ENCODE measurements at regions not wholly inside any gene's neighbourhood (a gene's known extent, or its start where the extent isn't known, plus 50 kb on each side); places are given as distances from the start of the nearest gene placed in this dataset.

DNA sequence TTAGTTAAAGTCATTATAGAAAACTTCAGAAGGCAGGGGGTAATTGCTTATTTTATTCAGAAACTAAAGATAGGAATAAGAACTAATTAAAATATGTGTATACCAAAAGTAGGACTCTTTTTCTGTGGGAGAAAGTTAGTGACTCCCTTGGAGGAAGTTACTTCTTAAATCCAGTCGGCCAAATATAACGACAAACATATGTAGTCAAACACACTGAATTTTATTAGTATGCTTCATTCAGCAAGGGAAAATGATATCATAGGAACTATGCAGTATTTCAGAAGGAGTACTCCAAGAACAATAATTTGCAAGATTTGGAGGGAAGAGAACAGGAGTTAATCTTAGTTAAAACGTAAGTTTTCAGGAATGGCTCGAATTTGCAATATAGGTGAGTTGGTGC, 432.6 kb downstream of the CYLC2 start:
- Mint-ChIP-seq H3K27ac (no peak overlapping the region), H3K4me3 (no peak overlapping the region), H3K36me3 (no peaks in the 10 kb centered on the region), H3K4me1 (no peaks in the 10 kb centered on the region), H3K9me3 (no peaks in the 10 kb centered on the region), H3K27me3 (no peaks in the 10 kb centered on the region)

GRCh38 chr9:103430469-103430868, 435.3 kb downstream of the CYLC2 start:
- H3K9me3 Mint-ChIP-seq, result no peaks in the 10 kb centered on the region
- no peaks in the 10 kb centered on the region for H3K27me3 Mint-ChIP-seq
- no peaks in the 10 kb centered on the region for H3K4me1 Mint-ChIP-seq
- no peak overlapping the region for H3K27ac Mint-ChIP-seq
- no peak overlapping the region for H3K4me3 Mint-ChIP-seq
- H3K36me3 Mint-ChIP-seq, result no peaks in the 10 kb centered on the region

DNA sequence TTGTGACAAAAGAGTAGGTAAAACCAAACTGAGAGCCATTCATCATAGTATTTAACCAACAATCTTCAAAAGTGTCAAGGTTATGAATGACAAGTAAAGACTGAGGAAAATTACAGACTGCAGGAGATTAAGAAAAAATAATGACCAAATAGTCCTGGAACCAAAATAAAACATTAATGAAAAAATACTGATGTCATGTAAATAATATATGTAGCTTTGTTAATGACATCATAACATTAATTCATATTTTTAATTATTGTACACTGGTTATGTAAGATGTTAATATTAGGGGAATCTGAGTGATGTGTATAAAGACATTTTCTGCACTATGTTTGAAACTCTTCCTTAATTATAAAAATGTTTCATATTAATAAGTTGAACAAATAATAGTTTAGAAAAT, 436.7 kb downstream of the CYLC2 start:
- H3K27me3 Mint-ChIP-seq, result no peaks in the 10 kb centered on the region
- no peaks in the 10 kb centered on the region for H3K36me3 Mint-ChIP-seq
- no peak overlapping the region for H3K27ac Mint-ChIP-seq
- H3K9me3 Mint-ChIP-seq, result no peaks in the 10 kb centered on the region
- H3K4me1 Mint-ChIP-seq, result no peaks in the 10 kb centered on the region
- no peak overlapping the region for H3K4me3 Mint-ChIP-seq

DNA sequence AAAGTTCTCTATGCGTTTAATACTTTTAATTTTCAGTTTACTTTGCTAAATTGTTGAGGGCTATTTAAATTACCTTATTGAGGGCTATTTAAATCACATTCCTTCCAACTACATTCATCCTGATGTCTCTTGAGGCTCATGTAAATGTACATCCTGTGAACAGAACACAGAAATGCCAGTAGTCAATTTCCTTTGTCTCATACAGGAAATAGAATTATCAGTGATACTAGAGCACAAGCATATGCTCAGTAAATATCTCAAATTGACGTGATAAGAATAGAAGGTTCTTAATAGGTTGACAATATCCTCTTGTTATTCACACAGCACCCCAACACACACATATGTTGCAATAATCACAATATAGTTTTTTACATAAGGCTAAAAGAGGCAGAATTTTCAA, 449.0 kb downstream of the CYLC2 start:
- H3K4me1 Mint-ChIP-seq, result no peaks in the 10 kb centered on the region
- no peak overlapping the region for H3K27ac Mint-ChIP-seq
- no peaks in the 10 kb centered on the region for H3K27me3 Mint-ChIP-seq
- H3K36me3 Mint-ChIP-seq, result no peaks in the 10 kb centered on the region
- H3K4me3 Mint-ChIP-seq, result no peak overlapping the region
- peaks cover 9% of the 10 kb centered on the region for H3K9me3 Mint-ChIP-seq

GRCh38 chr9:103458826-103459225, 463.7 kb downstream of the CYLC2 start:
- H3K27ac Mint-ChIP-seq, result no peak overlapping the region
- no peaks in the 10 kb centered on the region for H3K4me1 Mint-ChIP-seq
- H3K4me3 Mint-ChIP-seq, result no peak overlapping the region
- H3K9me3 Mint-ChIP-seq, result no peaks in the 10 kb centered on the region
- no peaks in the 10 kb centered on the region for H3K36me3 Mint-ChIP-seq
- H3K27me3 Mint-ChIP-seq, result no peaks in the 10 kb centered on the region

GRCh38 chr9:103471241-103471640, 476.1 kb downstream of the CYLC2 start:
- H3K9me3 Mint-ChIP-seq, result peaks cover 5% of the 10 kb centered on the region
- H3K36me3 Mint-ChIP-seq, result no peaks in the 10 kb centered on the region

DNA sequence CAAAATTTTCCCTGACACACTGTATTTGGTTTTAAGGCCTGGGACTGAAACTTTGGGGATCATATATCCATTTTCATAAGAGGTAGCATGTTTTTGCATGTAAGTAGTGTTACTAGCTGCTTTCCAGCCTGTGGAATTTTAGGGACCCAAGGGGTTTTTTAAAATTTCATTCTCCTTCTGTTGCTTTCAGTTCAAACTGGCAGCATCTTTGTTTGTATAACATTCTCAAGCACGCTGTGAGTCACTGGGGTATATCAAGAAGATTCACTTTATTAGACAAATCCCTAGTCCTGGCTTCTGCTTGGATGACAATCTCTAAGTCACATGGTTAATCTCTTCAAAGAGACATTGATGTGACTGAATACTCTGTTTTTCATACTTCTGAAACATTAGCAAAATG, 479.0 kb downstream of the CYLC2 start:
- Mint-ChIP-seq H3K9me3 (peaks cover 7% of the 10 kb centered on the region), H3K4me3 (no peak overlapping the region), H3K4me1 (no peaks in the 10 kb centered on the region), H3K27me3 (no peaks in the 10 kb centered on the region), H3K36me3 (no peaks in the 10 kb centered on the region), H3K27ac (no peak overlapping the region)

More at GRCh38 chr9:103471241-103471640, 476.1 kb downstream of the CYLC2 start:
- Mint-ChIP-seq H3K27ac (no peak overlapping the region), H3K27me3 (no peaks in the 10 kb centered on the region), H3K4me3 (no peak overlapping the region), H3K4me1 (no peaks in the 10 kb centered on the region)

DNA sequence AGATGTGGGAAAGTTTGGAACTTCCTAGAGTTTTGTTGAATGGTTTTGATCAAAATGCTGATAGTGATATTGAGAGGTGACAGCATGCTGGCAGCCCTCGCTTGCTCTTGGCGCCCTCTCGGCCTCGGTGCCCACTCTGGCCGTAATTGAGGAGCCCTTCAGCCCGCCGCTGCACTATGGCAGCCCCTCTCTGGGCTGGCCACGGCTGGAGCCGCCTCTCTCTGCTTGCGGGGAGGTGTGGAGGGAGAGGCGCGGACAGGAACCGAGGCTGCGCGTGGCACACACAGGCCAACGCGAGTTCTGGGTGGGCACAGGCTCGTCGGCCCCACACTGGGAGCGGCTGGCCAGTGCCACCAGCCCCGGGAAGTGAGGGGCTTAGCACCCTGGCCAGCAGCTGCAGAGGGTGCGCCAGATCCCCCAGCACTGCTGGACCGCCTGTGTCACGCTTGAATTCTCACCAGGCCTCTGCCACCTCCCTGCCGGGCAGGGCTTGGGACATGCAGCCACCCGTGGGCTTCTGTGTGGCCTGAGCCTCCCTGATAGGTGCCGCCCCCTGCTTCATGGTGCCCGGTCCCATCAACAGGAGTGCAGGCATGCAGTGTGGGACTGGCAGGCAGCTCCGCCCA, 488.5 kb downstream of the CYLC2 start:
- no peaks in the 10 kb centered on the region for H3K27me3 Mint-ChIP-seq
- peaks cover 9% of the 10 kb centered on the region for H3K9me3 Mint-ChIP-seq
- H3K36me3 Mint-ChIP-seq, result no peaks in the 10 kb centered on the region
- H3K27ac Mint-ChIP-seq, result no peak overlapping the region
- H3K4me3 Mint-ChIP-seq, result no peak overlapping the region
- H3K4me1 Mint-ChIP-seq, result no peaks in the 10 kb centered on the region

DNA sequence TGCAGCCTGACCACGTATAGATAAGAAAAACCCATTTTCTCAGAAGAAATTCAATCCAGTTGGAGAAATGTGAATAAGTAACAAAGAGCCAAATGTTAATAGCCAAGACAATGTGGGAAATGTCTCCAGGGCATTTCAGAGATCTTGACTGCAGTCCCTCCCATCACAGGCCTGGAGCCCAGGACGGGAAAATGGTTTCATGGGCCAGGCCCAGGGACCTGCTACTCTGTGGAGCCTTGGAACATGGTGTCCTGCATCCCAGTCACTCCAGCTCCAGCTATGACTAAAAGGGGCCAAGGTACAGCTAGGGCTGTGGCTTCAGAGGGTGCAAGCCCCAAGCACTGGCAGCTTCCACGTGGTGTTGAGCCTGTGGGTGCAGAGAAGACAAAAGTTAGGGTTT, 490.0 kb downstream of the CYLC2 start:
- Mint-ChIP-seq H3K27ac (no peak overlapping the region), H3K9me3 (peaks cover 9% of the 10 kb centered on the region), H3K4me3 (no peak overlapping the region), H3K4me1 (no peaks in the 10 kb centered on the region), H3K36me3 (no peaks in the 10 kb centered on the region), H3K27me3 (no peaks in the 10 kb centered on the region)

GRCh38 chr9:103514767-103515166, 519.6 kb downstream of the CYLC2 start:
- peaks cover 13% of the 10 kb centered on the region for H3K9me3 Mint-ChIP-seq
- no peaks in the 10 kb centered on the region for H3K4me1 Mint-ChIP-seq
- H3K27ac Mint-ChIP-seq, result no peak overlapping the region
- H3K27me3 Mint-ChIP-seq, result no peaks in the 10 kb centered on the region
- no peak overlapping the region for H3K4me3 Mint-ChIP-seq
- H3K36me3 Mint-ChIP-seq, result no peaks in the 10 kb centered on the region

GRCh38 chr9:103522409-103522808, 527.3 kb downstream of the CYLC2 start:
- H3K36me3 Mint-ChIP-seq, result no peaks in the 10 kb centered on the region
- no peaks in the 10 kb centered on the region for H3K27me3 Mint-ChIP-seq
- H3K9me3 Mint-ChIP-seq, result no peaks in the 10 kb centered on the region
- no peak overlapping the region for H3K4me3 Mint-ChIP-seq
- no peaks in the 10 kb centered on the region for H3K4me1 Mint-ChIP-seq
- no peak overlapping the region for H3K27ac Mint-ChIP-seq

- Mint-ChIP-seq H3K27me3 (peaks cover 1% of the 10 kb centered on the region), H3K36me3 (no peaks in the 10 kb centered on the region), H3K4me3 (no peak overlapping the region), H3K9me3 (no peaks in the 10 kb centered on the region), H3K4me1 (no peaks in the 10 kb centered on the region), H3K27ac (no peak overlapping the region)
Observed at GRCh38 chr9:103530934-103531333, 535.8 kb downstream of the CYLC2 start.

DNA sequence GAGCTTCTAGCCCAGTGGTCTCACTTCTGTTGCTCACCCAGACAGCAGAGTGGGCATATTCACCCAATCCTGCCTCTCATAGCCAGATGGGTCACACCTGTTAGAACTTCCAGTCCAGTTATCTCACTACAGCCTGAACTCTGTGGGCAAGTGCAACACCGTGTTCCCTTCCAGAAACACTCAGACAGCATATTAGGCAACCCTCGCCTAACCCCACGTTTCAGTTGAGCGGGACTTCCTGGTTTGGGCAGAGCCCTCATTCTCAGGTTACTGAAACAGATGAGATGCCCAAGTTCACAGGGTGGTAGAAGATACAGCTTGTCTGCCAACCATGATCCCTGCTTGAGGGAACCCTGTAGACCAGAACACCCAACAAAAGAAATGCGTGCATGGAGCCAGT, 538.2 kb downstream of the CYLC2 start:
- no peaks in the 10 kb centered on the region for H3K9me3 Mint-ChIP-seq
- no peak overlapping the region for H3K4me3 Mint-ChIP-seq
- no peak overlapping the region for H3K27ac Mint-ChIP-seq
- H3K4me1 Mint-ChIP-seq, result no peaks in the 10 kb centered on the region
- no peaks in the 10 kb centered on the region for H3K36me3 Mint-ChIP-seq
- H3K27me3 Mint-ChIP-seq, result peaks cover 1% of the 10 kb centered on the region

DNA sequence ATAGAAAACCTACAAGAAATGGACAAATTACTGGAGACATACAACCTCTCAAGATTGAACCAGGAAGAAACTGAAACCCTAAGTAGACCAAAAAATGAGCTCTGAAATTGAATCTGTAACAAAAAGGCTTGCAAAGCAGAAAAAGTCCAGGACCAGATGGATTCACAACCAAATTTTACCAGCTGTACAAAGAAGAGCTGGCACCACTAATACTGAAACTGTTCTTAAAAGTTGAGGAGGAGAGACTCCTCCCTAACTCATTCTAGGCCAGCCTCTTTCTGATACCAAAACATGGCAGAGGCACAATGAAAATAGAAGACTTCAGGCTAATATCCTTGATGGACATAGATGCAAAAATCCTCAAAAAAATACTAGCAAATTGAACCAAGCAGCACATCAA, 542.3 kb downstream of the CYLC2 start:
- Mint-ChIP-seq H3K27ac (no peak overlapping the region), H3K4me1 (no peaks in the 10 kb centered on the region), H3K4me3 (no peak overlapping the region), H3K9me3 (no peaks in the 10 kb centered on the region), H3K36me3 (no peaks in the 10 kb centered on the region), H3K27me3 (no peaks in the 10 kb centered on the region)

DNA sequence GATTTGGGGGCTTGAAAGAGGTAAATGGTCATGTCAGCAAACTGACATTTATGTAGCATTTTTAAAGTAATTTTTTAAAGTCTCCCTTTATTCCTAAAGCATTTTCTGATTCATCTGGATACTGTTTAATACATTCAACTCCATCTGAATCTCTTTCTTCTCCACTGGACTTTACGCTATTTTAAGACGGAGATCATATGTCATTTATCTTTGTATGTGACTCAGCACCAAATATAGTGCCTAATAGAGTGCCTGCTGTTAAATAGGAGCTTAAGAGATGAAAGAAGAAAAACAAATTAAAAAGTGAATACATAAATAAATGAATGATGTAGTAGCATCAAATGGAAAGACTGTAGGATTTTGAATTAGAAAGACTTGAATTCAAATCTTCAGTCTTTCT, 548.8 kb upstream of the SMC2 start:
- Mint-ChIP-seq H3K27me3 (peaks cover 2% of the 10 kb centered on the region), H3K9me3 (no peaks in the 10 kb centered on the region), H3K36me3 (no peaks in the 10 kb centered on the region), H3K4me1 (no peaks in the 10 kb centered on the region), H3K4me3 (no peak overlapping the region), H3K27ac (no peak overlapping the region)

GRCh38 chr9:103552712-103553111, 541.4 kb upstream of the SMC2 start:
- H3K4me3 Mint-ChIP-seq, result no peak overlapping the region
- H3K9me3 Mint-ChIP-seq, result peaks cover 8% of the 10 kb centered on the region
- H3K27me3 Mint-ChIP-seq, result peaks cover 1% of the 10 kb centered on the region
- no peaks in the 10 kb centered on the region for H3K4me1 Mint-ChIP-seq
- H3K36me3 Mint-ChIP-seq, result no peaks in the 10 kb centered on the region
- H3K27ac Mint-ChIP-seq, result no peak overlapping the region

DNA sequence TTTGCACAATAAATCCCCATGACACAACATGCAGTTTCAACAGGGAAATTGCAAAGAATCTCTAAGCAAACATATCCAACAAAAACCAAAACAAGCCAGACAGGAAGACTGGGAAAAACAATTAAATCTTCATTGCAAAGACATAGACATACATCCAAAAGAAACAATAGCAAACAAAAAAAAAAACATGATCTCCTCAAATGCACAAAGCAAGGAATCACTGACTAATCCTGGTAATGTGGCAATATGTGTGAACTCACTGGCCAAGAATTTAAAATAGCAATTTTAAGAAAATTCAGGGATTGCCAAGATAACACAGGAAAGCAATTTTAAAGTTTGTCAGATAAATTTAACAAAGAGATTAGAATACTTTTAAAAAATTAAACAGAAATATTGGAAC, 520.1 kb upstream of the SMC2 start:
- no peak overlapping the region for H3K4me3 Mint-ChIP-seq
- no peak overlapping the region for H3K27ac Mint-ChIP-seq
- H3K9me3 Mint-ChIP-seq, result peaks cover 8% of the 10 kb centered on the region
- H3K27me3 Mint-ChIP-seq, result no peaks in the 10 kb centered on the region
- H3K36me3 Mint-ChIP-seq, result no peaks in the 10 kb centered on the region
- H3K4me1 Mint-ChIP-seq, result no peaks in the 10 kb centered on the region
